GM23338 (cell line): ENCODE measurements at regions not wholly inside any gene's neighbourhood (a gene's known extent, or its start where the extent isn't known, plus 50 kb on each side); places are given as distances from the start of the nearest gene placed in this dataset.

Experiments
- ATAC-seq: fragments of 200-7000 bp; cut with Tn5 transposase; 3 replicates; pipeline ENCODE4 v1.9.1; 2020
- DNase-seq: peaks from one replicate; pipeline ENCODE4 v3.0.0-alpha.2; 2015; ENCODE audit warnings: low spot score
- H2AFZ ChIP-seq: fragments of 200-600 bp; sonication (generic); 2 replicates; pipeline ENCODE4 v1.8.0; 2016; ENCODE audit warnings: antibody characterized with exemption, mild to moderate bottlenecking, moderate library complexity
- H3F3A ChIP-seq: fragments of 200-600 bp; sonication (generic); replicated peaks from 2 replicates; pipeline ENCODE4 v1.8.0; 2017; ENCODE audit warnings: antibody characterized with exemption, mixed run types, low read depth
- H3K27ac ChIP-seq: fragments of 200-600 bp; sonication (generic); 2 replicates; pipeline ENCODE4 v1.6.1; 2016; ENCODE audit warnings: low read depth
- H3K27me3 ChIP-seq: fragments of 200-600 bp; sonication (generic); 2 replicates; pipeline ENCODE4 v1.8.0; 2016; ENCODE audit warnings: mild to moderate bottlenecking, mixed run types, moderate library complexity; ENCODE audit not compliant: insufficient read depth
- H3K36me3 ChIP-seq: fragments of 200-600 bp; sonication (generic); 2 replicates; pipeline ENCODE4 v1.8.0; 2016; ENCODE audit warnings: mild to moderate bottlenecking; ENCODE audit not compliant: insufficient read depth
- H3K4me1 ChIP-seq: fragments of 200-600 bp; sonication (generic); 2 replicates; pipeline ENCODE4 v1.8.0; 2016; ENCODE audit warnings: mild to moderate bottlenecking, moderate library complexity; ENCODE audit not compliant: insufficient read depth
- H3K4me2 ChIP-seq: fragments of 200-600 bp; sonication (generic); 2 replicates; pipeline ENCODE4 v1.7.1; 2017; ENCODE audit warnings: mixed run types
- H3K4me3 ChIP-seq: fragments of 200-600 bp; sonication (generic); 2 replicates; pipeline ENCODE4 v1.6.1; 2016; ENCODE audit warnings: mixed run types
- H3K79me2 ChIP-seq: fragments of 200-600 bp; sonication (generic); replicated peaks from 2 replicates; pipeline ENCODE4 v1.8.0; 2017; ENCODE audit warnings: mild to moderate bottlenecking; ENCODE audit not compliant: insufficient read depth
- H3K9me2 ChIP-seq: fragments of 200-600 bp; sonication (generic); 2 replicates; pipeline ENCODE4 v1.8.0; 2017; ENCODE audit not compliant: insufficient read depth
- H4K20me1 ChIP-seq: fragments of 200-600 bp; sonication (generic); replicated peaks from 2 replicates; pipeline ENCODE4 v1.8.0; 2017; ENCODE audit warnings: mild to moderate bottlenecking; ENCODE audit not compliant: insufficient read depth
- H3K27ac Mint-ChIP-seq: 2 replicates; pipeline ENCODE4 v1.8.0; 2020; ENCODE audit warnings: inconsistent platforms, mild to moderate bottlenecking, moderate library complexity, mixed read lengths
- H3K27me3 Mint-ChIP-seq: 3 replicates; pipeline ENCODE4 v1.8.0; 2022; ENCODE audit warnings: low read depth, mild to moderate bottlenecking, moderate library complexity, mixed read lengths, inconsistent platforms; ENCODE audit not compliant: insufficient read depth, poor library complexity
- H3K36me3 Mint-ChIP-seq: 3 replicates; pipeline ENCODE4 v1.8.0; 2021; ENCODE audit warnings: low read depth, mild to moderate bottlenecking, inconsistent platforms, moderate library complexity, mixed read lengths
- H3K4me1 Mint-ChIP-seq: 3 replicates; pipeline ENCODE4 v1.8.0; 2020; ENCODE audit warnings: mild to moderate bottlenecking, inconsistent platforms, mixed read lengths
- H3K4me3 Mint-ChIP-seq: 3 replicates; pipeline ENCODE4 v1.8.0; 2021; ENCODE audit warnings: moderate library complexity, mild to moderate bottlenecking, inconsistent platforms, mixed read lengths
- H3K9me3 Mint-ChIP-seq: 3 replicates; pipeline ENCODE4 v1.8.0; 2020; ENCODE audit warnings: moderate library complexity, mild to moderate bottlenecking, inconsistent platforms, mixed read lengths
- JUNB ChIP-seq: IDR thresholded peaks from one replicate; pipeline ENCODE4 v1.6.1; 2016; ENCODE audit warnings: antibody characterized with exemption; ENCODE audit not compliant: unreplicated experiment
- ZNF331 ChIP-seq: fragments of 250-450 bp; sonication (Bioruptor Pico); IDR thresholded peaks from 2 replicates; pipeline ENCODE4 v1.5.0; 2020; ENCODE audit warnings: low read depth, mild to moderate bottlenecking, moderate library complexity
- TF ChIP-seq, protein P1 (sequence below): IDR thresholded peaks from one replicate; pipeline ENCODE4 v1.6.1; 2018; ENCODE audit warnings: antibody characterized with exemption; ENCODE audit not compliant: unreplicated experiment
- TF ChIP-seq, protein P2 (sequence below): fragments of 250-450 bp; sonication (Bioruptor Pico); IDR thresholded peaks from 2 replicates; pipeline ENCODE4 v1.5.0; 2020; ENCODE audit warnings: mild to moderate bottlenecking, moderate library complexity

DNA sequence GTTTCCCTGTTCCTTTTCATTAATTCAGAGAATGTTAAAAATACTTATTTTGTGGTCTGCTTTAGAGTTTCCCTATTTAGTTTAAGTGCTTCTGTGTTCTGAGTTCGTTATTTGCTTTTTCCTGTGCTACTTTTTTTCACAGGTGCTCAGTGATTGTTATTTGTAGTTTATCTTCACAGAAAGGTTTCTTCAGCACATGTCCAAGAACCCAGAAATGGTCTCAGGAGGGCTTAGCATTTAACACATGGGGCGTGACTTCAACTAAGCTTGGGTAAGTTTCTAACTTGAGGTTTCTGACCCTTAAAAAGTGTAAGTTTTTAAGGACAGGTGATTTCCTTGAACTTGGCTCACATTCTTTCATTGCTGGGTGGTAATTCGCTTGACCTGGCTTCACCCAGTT is 157.3 kb downstream of the AASDHPPT start (continued):
- TF ChIP-seq, protein P1, sequence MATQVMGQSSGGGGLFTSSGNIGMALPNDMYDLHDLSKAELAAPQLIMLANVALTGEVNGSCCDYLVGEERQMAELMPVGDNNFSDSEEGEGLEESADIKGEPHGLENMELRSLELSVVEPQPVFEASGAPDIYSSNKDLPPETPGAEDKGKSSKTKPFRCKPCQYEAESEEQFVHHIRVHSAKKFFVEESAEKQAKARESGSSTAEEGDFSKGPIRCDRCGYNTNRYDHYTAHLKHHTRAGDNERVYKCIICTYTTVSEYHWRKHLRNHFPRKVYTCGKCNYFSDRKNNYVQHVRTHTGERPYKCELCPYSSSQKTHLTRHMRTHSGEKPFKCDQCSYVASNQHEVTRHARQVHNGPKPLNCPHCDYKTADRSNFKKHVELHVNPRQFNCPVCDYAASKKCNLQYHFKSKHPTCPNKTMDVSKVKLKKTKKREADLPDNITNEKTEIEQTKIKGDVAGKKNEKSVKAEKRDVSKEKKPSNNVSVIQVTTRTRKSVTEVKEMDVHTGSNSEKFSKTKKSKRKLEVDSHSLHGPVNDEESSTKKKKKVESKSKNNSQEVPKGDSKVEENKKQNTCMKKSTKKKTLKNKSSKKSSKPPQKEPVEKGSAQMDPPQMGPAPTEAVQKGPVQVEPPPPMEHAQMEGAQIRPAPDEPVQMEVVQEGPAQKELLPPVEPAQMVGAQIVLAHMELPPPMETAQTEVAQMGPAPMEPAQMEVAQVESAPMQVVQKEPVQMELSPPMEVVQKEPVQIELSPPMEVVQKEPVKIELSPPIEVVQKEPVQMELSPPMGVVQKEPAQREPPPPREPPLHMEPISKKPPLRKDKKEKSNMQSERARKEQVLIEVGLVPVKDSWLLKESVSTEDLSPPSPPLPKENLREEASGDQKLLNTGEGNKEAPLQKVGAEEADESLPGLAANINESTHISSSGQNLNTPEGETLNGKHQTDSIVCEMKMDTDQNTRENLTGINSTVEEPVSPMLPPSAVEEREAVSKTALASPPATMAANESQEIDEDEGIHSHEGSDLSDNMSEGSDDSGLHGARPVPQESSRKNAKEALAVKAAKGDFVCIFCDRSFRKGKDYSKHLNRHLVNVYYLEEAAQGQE: no peak
- no peak for TF ChIP-seq ZNF331 (CRISPR knock-in tag)
- TF ChIP-seq, protein P2, sequence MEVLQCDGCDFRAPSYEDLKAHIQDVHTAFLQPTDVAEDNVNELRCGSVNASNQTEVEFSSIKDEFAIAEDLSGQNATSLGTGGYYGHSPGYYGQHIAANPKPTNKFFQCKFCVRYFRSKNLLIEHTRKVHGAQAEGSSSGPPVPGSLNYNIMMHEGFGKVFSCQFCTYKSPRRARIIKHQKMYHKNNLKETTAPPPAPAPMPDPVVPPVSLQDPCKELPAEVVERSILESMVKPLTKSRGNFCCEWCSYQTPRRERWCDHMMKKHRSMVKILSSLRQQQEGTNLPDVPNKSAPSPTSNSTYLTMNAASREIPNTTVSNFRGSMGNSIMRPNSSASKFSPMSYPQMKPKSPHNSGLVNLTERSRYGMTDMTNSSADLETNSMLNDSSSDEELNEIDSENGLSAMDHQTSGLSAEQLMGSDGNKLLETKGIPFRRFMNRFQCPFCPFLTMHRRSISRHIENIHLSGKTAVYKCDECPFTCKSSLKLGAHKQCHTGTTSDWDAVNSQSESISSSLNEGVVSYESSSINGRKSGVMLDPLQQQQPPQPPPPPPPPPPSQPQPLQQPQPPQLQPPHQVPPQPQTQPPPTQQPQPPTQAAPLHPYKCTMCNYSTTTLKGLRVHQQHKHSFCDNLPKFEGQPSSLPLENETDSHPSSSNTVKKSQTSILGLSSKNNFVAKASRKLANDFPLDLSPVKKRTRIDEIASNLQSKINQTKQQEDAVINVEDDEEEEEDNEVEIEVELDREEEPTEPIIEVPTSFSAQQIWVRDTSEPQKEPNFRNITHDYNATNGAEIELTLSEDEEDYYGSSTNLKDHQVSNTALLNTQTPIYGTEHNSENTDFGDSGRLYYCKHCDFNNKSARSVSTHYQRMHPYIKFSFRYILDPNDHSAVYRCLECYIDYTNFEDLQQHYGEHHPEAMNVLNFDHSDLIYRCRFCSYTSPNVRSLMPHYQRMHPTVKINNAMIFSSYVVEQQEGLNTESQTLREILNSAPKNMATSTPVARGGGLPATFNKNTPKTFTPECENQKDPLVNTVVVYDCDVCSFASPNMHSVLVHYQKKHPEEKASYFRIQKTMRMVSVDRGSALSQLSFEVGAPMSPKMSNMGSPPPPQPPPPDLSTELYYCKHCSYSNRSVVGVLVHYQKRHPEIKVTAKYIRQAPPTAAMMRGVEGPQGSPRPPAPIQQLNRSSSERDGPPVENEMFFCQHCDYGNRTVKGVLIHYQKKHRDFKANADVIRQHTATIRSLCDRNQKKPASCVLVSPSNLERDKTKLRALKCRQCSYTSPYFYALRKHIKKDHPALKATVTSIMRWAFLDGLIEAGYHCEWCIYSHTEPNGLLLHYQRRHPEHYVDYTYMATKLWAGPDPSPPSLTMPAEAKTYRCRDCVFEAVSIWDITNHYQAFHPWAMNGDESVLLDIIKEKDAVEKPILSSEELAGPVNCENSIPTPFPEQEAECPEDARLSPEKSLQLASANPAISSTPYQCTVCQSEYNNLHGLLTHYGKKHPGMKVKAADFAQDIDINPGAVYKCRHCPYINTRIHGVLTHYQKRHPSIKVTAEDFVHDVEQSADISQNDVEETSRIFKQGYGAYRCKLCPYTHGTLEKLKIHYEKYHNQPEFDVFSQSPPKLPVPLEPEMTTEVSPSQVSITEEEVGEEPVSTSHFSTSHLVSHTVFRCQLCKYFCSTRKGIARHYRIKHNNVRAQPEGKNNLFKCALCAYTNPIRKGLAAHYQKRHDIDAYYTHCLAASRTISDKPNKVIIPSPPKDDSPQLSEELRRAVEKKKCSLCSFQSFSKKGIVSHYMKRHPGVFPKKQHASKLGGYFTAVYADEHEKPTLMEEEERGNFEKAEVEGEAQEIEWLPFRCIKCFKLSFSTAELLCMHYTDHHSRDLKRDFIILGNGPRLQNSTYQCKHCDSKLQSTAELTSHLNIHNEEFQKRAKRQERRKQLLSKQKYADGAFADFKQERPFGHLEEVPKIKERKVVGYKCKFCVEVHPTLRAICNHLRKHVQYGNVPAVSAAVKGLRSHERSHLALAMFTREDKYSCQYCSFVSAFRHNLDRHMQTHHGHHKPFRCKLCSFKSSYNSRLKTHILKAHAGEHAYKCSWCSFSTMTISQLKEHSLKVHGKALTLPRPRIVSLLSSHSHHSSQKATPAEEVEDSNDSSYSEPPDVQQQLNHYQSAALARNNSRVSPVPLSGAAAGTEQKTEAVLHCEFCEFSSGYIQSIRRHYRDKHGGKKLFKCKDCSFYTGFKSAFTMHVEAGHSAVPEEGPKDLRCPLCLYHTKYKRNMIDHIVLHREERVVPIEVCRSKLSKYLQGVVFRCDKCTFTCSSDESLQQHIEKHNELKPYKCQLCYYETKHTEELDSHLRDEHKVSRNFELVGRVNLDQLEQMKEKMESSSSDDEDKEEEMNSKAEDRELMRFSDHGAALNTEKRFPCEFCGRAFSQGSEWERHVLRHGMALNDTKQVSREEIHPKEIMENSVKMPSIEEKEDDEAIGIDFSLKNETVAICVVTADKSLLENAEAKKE (CRISPR knock-in tag): no peak
- no peak for TF ChIP-seq JUNB

DNA sequence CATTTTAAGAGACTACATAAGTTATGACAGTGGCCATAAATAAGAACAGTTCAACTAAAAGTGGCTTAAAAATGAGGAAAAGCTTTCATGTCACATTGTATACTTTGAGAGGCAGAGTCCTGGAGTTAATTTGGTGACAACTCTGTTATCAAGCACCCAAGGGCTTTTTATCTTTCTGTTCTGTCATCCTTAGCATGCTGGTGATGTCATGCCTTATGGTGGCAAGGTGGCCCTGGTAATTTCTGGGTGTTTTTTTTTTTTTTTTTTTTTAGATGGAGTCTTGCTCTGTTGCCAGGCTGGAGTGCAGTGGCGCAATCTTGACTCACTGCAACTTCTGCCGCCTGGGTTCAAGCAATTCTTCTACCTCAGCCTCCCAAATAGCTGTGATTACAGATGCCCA is 158.8 kb downstream of the AASDHPPT start:
- H3K4me1 ChIP-seq: no peaks in the 10 kb centered on the region
- no peak overlapping the region for H2AFZ ChIP-seq
- DNase-seq (no peak), ATAC-seq (no peak)
- Mint-ChIP-seq H3K27ac (no peak overlapping the region), H3K27me3 (no peaks in the 10 kb centered on the region), H3K36me3 (peaks cover 2% of the 10 kb centered on the region; the same call in 1 of the 3 replicates), H3K4me3 (no peak overlapping the region), H3K4me1 (no peaks in the 10 kb centered on the region), H3K9me3 (no peaks in the 10 kb centered on the region)
- no peaks in the 10 kb centered on the region for H3K36me3 ChIP-seq
- no peaks in the 10 kb centered on the region for H3F3A ChIP-seq
- H3K27ac ChIP-seq: no peak overlapping the region
- no peaks in the 10 kb centered on the region for H4K20me1 ChIP-seq
- H3K4me3 ChIP-seq: no peak overlapping the region
- no peaks in the 10 kb centered on the region for H3K27me3 ChIP-seq
- no peak overlapping the region for H3K4me2 ChIP-seq
- no peaks in the 10 kb centered on the region for H3K79me2 ChIP-seq
- H3K9me2 ChIP-seq: no peaks in the 10 kb centered on the region
- TF ChIP-seq, protein P1: no peak
- TF ChIP-seq JUNB: no peak
